Right lobe of liver (tissue), 4 donors: ENCODE measurements at regions not wholly inside any gene's neighbourhood (a gene's known extent, or its start where the extent isn't known, plus 50 kb on each side); places are given as distances from the start of the nearest gene placed in this dataset.

ENCODE experiments used
- CTCF ChIP-seq, 4 donors: fragments of 200-600 bp in 3 of 4; fragments of 450-650 bp in 1 of 4; IDR thresholded peaks; one replicate each; pipeline versions ENCODE4 v1.5.1 to v1.8.0; 2016 to 2022; ENCODE audit warnings: antibody characterized with exemption in 4 of 4, mild to moderate bottlenecking in 2 of 4
- POLR2A ChIP-seq: fragments of 450-650 bp; IDR thresholded peaks from one replicate; pipeline ENCODE4 v1.6.1; 2017; ENCODE audit warnings: antibody characterized with exemption, mild to moderate bottlenecking
- donor health status: DM: no; HTN: no; CAD: no.
- donor health status: DM: no; HTN: no; CAD: no.
- donor health status: DM: no; HTN: yes; CAD: no.

- TF ChIP-seq CTCF (IDR thresholded peaks at IDR 0.05) (no peak), POLR2A (no peak)
Observed at GRCh38 chr5:103375350-103375749, 116.8 kb downstream of the MACIR start.
